ENCODE measurements at regions not wholly inside any gene's neighbourhood (a gene's known extent, or its start where the extent isn't known, plus 50 kb on each side); places are given as distances from the start of the nearest gene placed in this dataset.

DNA sequence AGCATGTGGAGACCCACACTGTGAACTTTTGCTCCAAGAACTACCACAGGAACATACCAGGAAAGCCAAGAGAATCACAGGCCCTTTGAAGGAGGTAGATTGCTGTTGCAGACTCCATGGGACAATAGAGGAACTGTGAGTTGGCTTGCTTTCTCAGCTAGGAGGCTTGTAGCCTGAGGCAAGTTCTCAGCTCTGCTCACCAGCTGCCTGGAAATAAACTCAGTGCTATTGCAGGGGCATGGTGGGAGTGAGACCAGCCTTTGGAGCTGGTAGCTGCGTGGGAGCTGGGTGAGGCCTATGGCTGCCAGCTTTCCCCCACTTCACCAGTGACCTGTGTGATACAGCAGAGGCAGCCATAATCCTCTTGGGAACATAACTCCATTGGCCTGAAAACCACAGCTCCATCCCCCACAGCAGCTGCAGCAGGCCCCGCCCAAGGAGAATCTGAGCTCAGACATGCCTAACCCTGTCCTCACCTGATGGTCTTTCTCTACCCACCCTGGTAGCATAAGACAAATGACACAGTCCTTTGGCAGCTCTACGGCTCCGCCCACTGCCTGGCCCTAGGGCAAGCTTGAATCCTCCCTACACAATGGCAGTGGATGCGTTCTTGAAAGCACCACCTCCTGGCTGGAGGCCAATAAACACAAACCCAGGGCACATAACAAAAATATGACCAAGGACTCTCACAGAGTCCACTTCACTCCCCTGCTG is 389.5 kb downstream of the KIF4B start:
- DNase-seq (ENCODE audit: low spot score) (no peak), FAIRE-seq (no peak)

DNA sequence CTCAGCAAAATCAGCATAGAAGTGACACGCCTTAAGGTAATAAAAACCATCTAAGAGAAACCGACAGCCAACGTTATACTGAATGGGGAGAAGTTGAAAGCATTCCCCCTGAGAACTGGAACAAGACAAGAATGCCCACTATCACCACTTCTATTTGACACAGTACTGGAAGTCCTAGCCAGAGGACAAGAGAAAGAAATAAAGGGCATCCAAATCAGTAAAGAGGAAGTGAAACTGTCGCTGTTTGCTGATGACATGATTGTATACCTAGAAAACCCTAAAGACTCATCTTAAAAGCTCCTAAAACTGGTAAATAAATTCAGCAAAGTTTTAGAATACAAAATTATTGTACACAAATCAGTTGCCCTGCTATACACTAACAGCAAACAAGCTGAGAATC is 393.3 kb downstream of the KIF4B start:
- DNase-seq (ENCODE audit: low spot score) (no peak), FAIRE-seq (no peak)

DNA sequence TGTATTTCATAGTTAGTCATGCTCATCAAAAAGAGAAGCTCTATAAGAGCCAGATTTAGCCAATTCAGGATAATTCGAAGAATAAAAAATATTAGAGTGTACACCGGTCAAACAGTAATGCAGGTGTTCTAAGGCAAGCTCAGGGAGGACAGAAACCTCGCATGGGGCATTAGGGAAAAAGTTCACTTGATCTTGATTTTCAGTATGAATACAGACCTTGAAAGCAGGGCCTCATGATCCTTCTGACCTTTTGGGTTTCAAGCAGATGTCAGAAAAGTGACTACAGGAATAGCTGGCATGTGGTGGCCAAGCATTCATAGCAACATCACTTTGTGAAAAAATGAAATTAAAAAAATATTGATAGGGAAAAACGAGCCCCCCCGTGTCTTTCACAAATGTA is 394.9 kb downstream of the KIF4B start:
- FAIRE-seq (no peak), DNase-seq (ENCODE audit: low spot score) (no peak)

DNA sequence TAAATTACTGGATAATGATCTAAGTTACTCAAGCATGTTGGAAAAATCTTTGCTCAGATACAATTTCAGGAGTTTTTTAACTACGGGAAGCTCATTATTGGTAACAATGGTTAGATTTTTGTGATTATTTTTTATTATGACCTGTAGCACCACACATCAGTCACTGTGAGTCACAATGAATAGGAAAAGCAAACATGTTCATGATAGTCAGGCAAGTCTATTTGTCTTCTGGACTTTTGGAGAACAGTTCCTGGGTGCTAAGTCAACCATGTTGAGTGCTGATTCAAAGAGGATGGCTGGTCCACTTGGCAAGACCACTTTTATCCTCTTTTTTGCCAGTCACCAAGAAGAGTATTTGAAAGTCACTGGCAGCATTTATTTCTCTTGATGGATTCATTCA is 403.2 kb downstream of the KIF4B start:
- no peak for FAIRE-seq
- DNase-seq (ENCODE audit: low spot score), result no peak

DNA sequence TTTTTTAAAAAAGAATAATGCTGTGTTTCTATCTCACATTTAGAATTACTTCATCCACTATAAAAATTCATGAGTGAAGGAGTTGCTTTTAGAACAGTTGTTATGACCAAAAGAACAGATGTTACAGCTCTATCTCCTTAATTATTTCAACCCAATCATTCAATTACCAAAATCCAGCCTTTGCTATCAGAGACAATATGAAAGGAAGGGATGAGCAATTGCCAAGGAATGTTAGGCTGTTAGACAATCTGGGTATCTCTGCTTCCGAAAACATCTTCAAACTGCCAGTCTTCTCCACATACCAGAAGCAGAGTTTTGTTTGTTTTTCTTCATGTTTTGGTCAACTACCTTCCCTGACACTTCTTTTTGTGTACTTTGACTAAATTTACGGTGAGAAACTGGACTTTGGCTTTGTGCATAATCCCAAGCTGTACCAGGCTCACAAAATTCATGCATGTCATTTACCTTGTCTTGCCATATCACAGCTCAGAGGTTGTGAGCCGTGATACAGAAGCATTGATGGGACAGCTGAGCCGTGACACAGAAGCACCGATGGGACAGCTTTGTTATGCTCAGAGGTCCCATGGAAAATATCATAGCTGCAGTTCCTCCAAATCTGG is 405.5 kb downstream of the KIF4B start:
- no peak for DNase-seq (ENCODE audit: low spot score)
- no peak for FAIRE-seq

DNA sequence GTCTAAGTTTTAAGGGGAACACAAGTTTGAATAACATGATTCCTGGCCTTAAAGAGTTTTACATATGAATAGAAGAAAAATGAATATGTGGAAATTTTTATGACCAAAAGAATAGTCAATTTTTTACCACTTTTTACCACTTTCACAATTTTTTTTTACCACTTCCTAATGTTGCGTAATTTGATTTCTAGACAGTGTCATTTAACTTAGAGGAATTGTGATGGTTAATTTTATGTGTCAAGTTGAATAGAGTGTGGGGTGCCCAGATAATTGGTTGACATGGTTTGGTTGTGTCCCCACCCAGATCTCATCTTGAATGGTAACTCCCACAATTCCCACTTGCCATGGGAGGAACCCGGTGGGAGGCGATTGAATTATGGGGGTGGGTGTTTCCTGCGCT is 416.6 kb downstream of the KIF4B start:
- no peak for DNase-seq (ENCODE audit: low spot score)
- FAIRE-seq, result no peak

DNA sequence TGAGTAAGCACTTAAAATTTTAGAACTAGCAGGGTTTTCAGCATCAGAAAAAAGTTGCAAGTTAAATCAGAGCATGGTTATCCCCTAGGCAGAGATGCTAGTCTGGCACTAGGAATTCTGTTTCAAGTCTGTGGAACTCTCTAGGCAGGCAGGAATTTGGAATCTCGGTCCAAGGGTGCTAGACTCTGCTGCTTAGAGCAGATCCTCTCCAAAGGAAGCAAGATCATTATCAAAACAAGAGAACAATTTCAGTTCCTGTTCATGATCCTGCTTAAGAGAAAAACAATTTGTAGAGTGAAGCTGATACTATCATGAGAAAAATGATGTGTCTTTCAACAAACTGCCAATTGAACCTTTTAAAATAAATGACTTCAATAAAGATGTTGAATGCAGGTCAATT is 420.7 kb downstream of the KIF4B start:
- DNase-seq (ENCODE audit: low spot score) (no peak), FAIRE-seq (no peak)

DNA sequence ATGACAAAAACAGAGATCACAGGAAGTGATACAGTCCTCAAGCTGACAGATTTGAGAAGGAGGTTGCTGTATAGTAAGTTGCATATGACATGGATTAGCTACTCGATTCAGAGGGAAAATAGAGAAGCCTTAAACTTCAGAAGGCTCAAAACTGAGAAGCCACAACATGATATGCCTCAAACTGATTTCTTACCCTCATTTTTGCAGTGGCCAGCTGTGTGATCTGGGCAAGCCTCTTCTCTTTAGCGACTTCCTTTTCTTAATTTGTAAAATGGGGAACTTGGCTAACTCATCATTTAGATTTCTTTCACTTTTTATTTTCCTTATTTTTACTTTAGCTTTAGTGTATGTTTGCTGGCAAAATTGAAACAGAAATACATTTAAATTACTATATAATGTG is 421.1 kb downstream of the KIF4B start:
- DNase-seq (ENCODE audit: low spot score) (no peak), FAIRE-seq (no peak)

DNA sequence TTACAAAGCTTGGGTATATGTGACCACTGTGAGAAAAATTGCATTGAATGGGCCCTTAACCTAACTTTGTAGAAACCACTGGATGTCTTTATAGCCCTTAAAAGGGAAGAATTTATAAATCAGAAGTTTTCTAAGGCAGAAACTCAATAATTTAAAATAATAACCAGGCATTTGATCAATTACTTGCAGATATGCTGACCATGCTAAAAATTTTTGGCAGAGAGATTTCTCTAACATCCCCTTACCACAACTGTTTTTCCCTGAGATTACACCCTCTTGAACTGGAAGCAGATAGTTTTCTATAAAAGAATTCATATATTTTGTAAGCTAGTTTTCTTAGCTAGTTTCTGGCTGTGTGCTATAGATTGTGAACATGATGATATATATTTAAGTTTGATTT is 428.3 kb downstream of the KIF4B start:
- FAIRE-seq (no peak), DNase-seq (ENCODE audit: low spot score) (no peak)

DNA sequence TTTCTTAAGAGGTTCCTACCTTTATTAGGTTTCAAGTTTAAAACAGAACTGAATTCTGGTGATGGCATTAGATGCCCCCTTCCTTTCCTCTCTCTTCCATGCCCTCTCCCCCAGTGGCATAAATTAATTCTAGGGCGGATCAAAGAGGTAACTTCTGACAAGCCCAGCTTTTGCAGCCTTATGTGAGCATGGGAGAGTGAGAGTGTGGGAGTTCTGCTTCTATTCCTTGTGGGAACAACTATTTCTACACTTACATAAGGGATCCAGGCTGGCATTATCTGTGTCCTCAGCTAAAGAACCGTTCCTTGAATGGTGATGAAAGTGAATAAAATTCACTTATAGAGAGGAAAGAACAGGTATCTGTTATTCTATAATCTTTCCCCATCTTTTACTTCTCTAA is 437.6 kb downstream of the KIF4B start:
- DNase-seq (ENCODE audit: low spot score) (no peak), FAIRE-seq (no peak)

DNA sequence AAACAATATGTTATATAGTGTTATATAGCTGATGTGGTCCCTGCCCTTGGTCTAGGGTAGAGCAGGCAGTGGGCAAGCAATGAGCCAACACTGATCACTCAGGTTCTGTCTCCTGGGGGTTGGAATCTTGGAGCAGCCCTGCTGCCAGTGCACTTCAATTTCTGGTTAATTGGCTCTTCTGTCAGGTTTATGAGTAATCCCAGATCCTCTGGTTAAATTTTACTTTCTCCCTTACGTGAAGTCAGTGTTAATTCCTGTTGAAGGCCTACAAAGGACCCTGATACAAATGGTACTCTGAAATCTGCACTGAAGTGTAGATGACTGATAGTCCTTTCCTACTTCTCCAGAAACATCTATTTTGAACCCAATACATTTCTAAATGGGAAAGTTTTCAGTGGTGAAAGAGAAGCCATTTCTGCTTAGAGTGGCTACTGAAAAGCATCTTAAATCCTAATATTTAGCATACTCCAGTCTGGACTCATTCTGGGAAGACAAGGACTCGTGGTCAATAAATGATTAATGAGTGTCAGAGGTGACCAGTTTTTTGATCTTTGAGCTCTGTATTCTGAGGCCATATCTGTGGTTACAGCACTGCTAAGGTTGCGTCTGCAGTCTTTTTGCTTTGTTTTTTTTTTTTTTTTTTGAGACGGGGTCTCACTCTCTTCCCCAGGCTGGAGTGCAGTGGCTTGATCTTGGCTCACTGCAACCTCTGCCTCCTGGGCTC is 442.4 kb downstream of the KIF4B start:
- no peak for DNase-seq (ENCODE audit: low spot score)
- no peak for FAIRE-seq

DNA sequence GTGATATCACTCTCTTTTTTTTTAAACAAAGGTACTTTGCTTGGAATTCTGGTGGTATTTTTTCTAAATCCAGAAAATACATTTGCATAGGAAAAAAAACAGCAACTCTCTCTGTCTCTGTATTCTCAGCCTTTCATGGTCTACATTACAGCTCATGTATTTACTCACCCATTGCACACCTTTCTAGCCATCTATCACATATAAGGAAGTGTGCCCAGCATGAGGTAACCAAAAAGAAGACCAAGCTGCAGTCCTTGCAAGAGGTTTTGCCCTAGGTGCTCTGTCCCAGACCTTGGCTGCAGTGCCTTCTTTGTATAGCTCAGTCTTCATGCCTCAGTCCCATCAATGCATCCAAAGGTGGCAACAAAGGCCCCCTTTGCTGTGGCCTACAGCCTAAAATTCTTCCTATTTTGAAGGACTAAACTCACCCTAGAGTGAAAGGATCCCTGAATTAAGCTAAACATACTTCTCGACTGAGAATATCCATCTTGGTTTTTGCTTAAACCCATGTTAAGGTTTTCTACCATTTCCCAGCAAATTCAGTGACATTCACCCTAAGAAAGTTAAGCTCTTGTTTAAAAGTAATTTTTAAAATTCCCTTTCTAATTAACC is 446.4 kb downstream of the KIF4B start:
- FAIRE-seq, result no peak
- no peak for DNase-seq (ENCODE audit: low spot score)

DNA sequence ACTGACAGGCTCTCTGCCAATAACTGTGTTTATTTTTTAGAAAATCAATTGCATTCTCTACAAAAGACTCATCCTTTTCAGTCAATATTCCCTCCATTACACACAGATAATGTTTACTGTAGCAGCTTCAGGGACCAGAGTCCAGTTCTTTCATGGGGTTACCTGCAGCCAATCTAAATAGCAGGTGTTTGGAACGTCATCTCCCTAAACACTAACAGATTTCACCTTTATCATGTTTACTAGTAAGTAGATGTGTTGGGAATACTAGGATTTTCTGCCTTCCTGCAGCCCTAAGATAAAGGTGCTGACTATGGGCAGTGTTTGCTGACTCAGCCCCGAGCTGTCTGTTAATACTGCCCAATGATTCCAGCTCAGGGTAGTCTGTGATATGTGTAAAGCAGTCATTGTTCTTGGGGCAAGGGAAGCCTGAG is 447.0 kb downstream of the KIF4B start:
- FAIRE-seq (no peak), DNase-seq (ENCODE audit: low spot score) (no peak)

DNA sequence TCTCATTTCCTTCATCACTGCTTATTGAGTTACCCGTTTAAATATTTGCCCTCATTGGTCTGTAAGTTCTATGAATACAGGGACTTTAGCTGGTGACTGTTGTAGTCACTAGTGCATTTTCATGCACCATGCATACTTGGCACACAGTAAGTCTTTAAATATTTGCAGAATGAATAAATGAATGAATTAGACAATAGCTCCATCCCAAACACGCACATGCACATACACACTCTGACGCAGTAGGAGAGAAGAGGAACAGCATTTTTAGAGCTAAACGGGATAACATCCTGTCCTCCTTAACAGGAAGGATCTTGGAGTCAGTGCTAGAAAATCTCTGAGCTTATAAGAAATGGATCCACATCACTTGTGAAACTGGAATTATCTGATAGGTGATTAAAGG is 447.7 kb downstream of the KIF4B start:
- no peak for FAIRE-seq
- DNase-seq (ENCODE audit: low spot score), result no peak

DNA sequence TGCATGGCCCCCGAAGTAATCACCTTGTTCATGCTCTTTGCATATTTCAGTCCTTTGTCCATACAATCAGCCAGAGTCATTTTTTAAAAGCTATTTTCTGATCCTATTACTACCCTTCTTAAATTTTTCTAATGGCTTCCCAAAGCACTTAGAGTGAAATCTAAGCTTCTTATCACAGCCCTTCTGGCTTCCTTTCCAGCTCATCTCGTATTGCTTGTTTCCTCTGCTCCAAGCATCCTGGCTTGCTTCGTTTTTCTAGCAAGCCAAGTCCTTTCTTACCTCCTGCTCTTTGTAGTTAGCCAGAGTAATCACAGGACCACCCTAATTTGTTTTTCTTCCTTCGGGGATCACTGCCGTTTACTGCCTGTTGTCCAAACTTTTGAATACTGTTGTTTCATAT is 453.3 kb downstream of the KIF4B start:
- DNase-seq (ENCODE audit: low spot score) (no peak), FAIRE-seq (no peak)

DNA sequence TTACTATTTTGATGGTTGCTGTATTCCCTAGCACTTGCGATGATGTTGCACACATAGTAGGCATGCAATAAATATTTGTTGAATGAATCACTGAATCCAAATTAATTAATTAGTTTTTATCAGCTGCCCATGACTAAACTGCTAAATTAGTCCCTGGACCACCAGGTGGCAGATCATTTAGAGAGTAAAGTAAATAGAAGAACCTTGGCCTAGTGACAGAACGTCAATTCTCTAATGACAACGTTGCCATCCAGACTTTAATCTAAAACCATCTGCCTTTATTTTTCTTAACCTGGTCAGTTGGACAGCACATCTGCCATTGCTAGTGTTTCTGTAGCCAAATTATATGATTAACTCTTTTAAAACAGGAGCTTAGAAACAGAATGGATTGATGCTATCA is 457.5 kb downstream of the KIF4B start:
- DNase-seq (ENCODE audit: low spot score) (no peak), FAIRE-seq (no peak)

DNA sequence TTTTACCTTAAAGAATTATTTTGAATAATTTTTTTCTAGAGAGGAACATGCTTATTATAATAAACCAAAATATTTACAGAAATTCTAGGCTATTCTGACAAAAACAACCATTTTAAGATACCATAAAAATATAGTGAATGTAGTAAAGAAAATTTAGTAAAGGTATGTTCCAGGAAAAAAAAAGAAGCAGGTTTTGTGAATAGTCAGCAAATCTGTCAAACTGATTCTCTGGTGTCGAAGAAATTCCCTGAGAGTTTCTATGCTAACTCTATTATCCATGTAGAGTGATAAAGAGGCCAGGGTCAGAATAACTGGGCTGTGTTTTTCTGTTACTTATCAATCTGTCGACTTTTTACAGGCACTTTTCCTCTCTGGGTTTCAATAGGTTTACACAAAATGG is 459.2 kb downstream of the KIF4B start:
- FAIRE-seq, result no peak

DNA sequence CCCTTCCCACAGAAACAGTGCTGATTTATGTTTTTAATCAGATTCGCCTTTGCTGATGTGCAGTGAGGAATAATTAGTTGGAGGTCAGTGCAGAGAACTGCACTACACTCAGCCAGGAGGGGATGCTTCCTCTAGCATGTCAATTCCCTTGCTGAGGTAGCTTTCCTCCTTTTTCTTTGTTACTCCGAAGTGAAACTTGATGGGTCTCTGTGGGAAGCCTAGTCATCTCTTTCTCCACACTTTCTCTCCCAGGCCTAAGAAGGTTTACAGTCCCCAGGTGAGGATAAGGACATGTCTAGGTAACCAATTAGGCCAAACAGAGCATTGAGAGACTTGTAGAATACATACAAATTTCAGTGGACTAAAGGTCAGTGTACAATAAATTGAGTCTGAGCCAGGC is 461.8 kb downstream of the KIF4B start:
- FAIRE-seq (no peak), DNase-seq (ENCODE audit: low spot score) (no peak)

More for the DNA sequence above, 459.2 kb downstream of the KIF4B start:
- DNase-seq (ENCODE audit: low spot score), result no peak

DNA sequence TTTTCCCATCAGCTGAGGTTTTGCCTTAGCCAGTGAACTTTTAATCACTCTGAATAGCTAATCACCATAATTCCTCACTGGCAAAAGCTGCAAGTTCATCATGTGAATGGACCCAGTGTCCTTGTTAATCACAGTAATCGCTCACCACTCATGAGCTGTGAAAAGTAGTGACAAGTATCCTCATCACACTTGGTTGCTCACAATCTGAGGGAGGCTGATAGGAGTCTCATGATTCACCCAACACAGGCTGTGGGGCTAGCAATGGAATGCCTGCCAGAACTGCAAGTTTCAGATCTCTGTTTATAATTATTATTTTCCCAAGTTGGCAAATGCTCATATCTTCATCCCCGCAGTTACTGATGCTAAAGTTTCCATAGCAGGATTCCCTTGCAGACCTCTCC is 467.2 kb downstream of the KIF4B start:
- FAIRE-seq (no peak), DNase-seq (ENCODE audit: low spot score) (no peak)

DNA sequence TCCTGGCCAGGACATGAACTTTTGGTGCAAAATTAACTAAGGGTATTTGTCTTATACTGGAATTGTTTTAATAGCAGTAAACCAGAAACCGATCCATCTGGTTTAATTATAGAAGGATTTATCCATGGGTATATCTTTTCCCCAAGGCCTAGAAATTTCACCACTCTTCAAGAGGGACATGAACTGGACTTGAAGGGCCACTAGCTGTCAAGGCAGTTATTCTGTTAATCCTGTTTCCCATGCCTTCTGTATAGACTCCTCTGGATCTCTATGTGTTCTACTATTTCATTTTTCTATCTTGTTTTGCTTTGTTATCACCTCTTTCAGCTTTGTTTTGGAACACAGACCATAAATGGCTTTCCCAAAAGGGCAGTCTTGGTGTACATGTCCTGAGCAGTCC is 467.6 kb downstream of the KIF4B start:
- FAIRE-seq (no peak), DNase-seq (ENCODE audit: low spot score) (no peak)

DNA sequence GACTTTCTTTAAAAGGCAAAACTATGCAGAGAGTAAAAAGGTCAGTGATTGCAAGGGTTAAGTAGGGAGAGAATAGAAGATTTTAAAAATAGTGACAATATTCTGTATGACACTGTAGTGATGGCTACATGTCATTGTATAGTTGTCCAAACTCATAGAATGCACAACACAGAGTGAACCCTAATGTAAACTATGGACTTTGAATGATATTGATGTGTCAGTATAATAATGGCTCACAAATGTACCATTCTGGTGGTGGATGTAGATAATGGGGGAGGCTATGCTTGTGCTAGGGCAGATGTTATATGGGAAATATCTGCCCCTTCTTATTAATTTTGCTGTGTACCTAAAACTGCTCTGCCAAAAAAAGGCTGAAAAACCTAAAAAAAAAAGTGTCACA is 468.9 kb downstream of the KIF4B start:
- DNase-seq (ENCODE audit: low spot score) (no peak), FAIRE-seq (no peak)

DNA sequence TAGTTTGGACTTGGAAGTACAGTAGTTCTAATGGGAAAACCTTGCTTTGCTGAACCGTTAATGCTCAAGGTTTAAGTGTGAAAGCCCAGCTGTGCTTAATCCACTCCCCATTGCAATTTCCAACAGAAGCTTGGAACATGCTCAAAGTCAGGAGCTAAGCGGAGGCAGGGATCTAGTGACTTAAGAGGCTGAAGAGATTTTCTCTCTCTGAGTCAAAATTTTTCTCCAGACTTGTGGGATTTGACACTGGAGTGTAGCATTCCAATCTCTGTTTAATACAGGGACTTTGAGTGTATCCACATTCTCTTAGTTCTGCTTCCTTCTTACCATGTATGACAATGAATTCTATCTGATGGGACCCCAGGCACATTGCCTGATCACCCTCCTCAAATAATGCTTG is 471.8 kb downstream of the KIF4B start:
- FAIRE-seq, result no peak
- no peak for DNase-seq (ENCODE audit: low spot score)
